ENCODE measurements at regions not wholly inside any gene's neighbourhood (a gene's known extent, or its start where the extent isn't known, plus 50 kb on each side); places are given as distances from the start of the nearest gene placed in this dataset.

DNA sequence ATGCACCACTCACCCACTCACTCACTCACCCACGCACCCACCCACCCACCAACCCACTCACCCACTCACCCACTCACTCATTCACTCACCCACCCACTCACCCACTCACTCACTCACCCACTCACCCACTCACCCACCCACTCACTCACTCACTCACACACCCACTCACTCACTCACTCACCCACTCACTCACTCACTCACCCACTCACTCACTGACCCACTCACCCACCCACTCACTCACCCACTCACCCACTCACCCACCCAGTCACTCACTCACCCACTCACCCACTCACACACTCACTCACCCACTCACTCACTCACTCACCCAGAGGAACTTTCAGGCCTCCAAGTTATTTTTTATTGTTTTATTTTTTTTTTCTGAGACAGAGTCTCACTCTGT is 93.1 kb upstream of the MKI67 start:
- Histone ChIP-seq H3K9me3 (ENCODE audit: control insufficient read depth in 4 of 4, low read length in 3 of 4) (no peaks in the 10 kb centered on the region), H3K27ac (ENCODE audit: low read depth in 1 of 2, low read length in 2 of 2) (no peak overlapping the region), H3K4me3 (ENCODE audit: low read depth in 1 of 3, low read length in 3 of 3) (no peak overlapping the region), H3K36me3 (ENCODE audit: control insufficient read depth in 4 of 4, insufficient read depth in 3 of 4, low read depth in 1 of 4, low read length in 3 of 4) (no peaks in the 10 kb centered on the region), H3K27me3 (ENCODE audit: control insufficient read depth in 4 of 4, insufficient read depth in 4 of 4, low read length in 3 of 4) (no peaks in the 10 kb centered on the region), H3K9ac (ENCODE audit: low read depth in 1 of 2, low read length in 2 of 2) (no peak overlapping the region), H3K4me1 (ENCODE audit: control insufficient read depth in 4 of 4, insufficient read depth in 4 of 4, low read length in 3 of 4) (no peaks in the 10 kb centered on the region)
- 92% methylated on average over 1 of the region's 1 CpG for WGBS
- TF ChIP-seq NR2F2 (IDR thresholded peaks at IDR 0.05) (no peak), JUND (IDR thresholded peaks at IDR 0.05) (no peak), TAF1 (conservative IDR thresholded peaks at IDR 0.05) (no peak), RAD21 (IDR thresholded peaks at IDR 0.05) (no peak), FOXA1 (IDR thresholded peaks at IDR 0.05) (no peak), GABPA (IDR thresholded peaks at IDR 0.05 in 1 of 2, conservative IDR thresholded peaks at IDR 0.05 in 1 of 2) (no peak), HNF4G (IDR thresholded peaks at IDR 0.05) (no peak), SP1 (IDR thresholded peaks at IDR 0.05) (no peak), EGR1 (IDR thresholded peaks at IDR 0.05; ENCODE audit: low read depth in 2 of 2) (no peak), HNF4A (conservative IDR thresholded peaks at IDR 0.05) (no peak), RXRA (IDR thresholded peaks at IDR 0.05) (no peak), YY1 (IDR thresholded peaks at IDR 0.05) (no peak), FOXA2 (IDR thresholded peaks at IDR 0.05) (no peak)
- TF ChIP-seq, protein P1, sequence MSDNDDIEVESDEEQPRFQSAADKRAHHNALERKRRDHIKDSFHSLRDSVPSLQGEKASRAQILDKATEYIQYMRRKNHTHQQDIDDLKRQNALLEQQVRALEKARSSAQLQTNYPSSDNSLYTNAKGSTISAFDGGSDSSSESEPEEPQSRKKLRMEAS (IDR thresholded peaks at IDR 0.05), result no peak
- TF ChIP-seq, protein P2, sequence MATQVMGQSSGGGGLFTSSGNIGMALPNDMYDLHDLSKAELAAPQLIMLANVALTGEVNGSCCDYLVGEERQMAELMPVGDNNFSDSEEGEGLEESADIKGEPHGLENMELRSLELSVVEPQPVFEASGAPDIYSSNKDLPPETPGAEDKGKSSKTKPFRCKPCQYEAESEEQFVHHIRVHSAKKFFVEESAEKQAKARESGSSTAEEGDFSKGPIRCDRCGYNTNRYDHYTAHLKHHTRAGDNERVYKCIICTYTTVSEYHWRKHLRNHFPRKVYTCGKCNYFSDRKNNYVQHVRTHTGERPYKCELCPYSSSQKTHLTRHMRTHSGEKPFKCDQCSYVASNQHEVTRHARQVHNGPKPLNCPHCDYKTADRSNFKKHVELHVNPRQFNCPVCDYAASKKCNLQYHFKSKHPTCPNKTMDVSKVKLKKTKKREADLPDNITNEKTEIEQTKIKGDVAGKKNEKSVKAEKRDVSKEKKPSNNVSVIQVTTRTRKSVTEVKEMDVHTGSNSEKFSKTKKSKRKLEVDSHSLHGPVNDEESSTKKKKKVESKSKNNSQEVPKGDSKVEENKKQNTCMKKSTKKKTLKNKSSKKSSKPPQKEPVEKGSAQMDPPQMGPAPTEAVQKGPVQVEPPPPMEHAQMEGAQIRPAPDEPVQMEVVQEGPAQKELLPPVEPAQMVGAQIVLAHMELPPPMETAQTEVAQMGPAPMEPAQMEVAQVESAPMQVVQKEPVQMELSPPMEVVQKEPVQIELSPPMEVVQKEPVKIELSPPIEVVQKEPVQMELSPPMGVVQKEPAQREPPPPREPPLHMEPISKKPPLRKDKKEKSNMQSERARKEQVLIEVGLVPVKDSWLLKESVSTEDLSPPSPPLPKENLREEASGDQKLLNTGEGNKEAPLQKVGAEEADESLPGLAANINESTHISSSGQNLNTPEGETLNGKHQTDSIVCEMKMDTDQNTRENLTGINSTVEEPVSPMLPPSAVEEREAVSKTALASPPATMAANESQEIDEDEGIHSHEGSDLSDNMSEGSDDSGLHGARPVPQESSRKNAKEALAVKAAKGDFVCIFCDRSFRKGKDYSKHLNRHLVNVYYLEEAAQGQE (IDR thresholded peaks at IDR 0.05), result no peak
- TF ChIP-seq, protein P3, sequence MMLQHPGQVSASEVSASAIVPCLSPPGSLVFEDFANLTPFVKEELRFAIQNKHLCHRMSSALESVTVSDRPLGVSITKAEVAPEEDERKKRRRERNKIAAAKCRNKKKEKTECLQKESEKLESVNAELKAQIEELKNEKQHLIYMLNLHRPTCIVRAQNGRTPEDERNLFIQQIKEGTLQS (IDR thresholded peaks at IDR 0.05), result no peak
- TF ChIP-seq, protein P4, sequence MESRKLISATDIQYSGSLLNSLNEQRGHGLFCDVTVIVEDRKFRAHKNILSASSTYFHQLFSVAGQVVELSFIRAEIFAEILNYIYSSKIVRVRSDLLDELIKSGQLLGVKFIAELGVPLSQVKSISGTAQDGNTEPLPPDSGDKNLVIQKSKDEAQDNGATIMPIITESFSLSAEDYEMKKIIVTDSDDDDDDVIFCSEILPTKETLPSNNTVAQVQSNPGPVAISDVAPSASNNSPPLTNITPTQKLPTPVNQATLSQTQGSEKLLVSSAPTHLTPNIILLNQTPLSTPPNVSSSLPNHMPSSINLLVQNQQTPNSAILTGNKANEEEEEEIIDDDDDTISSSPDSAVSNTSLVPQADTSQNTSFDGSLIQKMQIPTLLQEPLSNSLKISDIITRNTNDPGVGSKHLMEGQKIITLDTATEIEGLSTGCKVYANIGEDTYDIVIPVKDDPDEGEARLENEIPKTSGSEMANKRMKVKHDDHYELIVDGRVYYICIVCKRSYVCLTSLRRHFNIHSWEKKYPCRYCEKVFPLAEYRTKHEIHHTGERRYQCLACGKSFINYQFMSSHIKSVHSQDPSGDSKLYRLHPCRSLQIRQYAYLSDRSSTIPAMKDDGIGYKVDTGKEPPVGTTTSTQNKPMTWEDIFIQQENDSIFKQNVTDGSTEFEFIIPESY (IDR thresholded peaks at IDR 0.05), result no peak
- no peak for DNase-seq (ENCODE audit: low spot score)

DNA sequence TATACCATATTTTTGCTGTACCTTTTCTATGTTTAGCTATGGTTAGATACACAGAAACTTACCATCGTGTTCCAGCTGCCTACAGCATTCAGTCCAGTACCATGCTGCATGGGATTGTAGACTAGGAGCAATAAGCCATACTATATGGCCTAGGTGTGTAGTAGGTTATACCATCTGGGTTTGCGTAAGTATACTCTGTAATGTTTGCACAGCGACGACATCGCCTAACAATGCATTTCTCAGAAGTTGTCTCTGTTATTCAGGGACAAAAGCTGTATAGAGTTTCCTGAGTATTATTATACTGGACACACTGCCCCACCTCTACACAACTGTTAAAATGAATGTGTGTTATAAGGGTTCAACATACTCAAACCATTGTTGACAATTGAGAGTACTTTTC is 93.8 kb upstream of the MKI67 start:
- Histone ChIP-seq H3K27me3 (ENCODE audit: control insufficient read depth in 4 of 4, insufficient read depth in 4 of 4, low read length in 3 of 4) (no peaks in the 10 kb centered on the region), H3K4me1 (ENCODE audit: control insufficient read depth in 4 of 4, insufficient read depth in 4 of 4, low read length in 3 of 4) (no peaks in the 10 kb centered on the region), H3K4me3 (ENCODE audit: low read depth in 1 of 3, low read length in 3 of 3) (no peak overlapping the region), H3K36me3 (ENCODE audit: control insufficient read depth in 4 of 4, insufficient read depth in 3 of 4, low read depth in 1 of 4, low read length in 3 of 4) (no peaks in the 10 kb centered on the region), H3K27ac (ENCODE audit: low read depth in 1 of 2, low read length in 2 of 2) (no peak overlapping the region), H3K9ac (ENCODE audit: low read depth in 1 of 2, low read length in 2 of 2) (no peak overlapping the region), H3K9me3 (ENCODE audit: control insufficient read depth in 4 of 4, low read length in 3 of 4) (no peaks in the 10 kb centered on the region)
- 82% methylated on average over 5 of the region's 5 CpGs for WGBS
- DNase-seq (ENCODE audit: low spot score), result no peak
- TF ChIP-seq NR2F2 (IDR thresholded peaks at IDR 0.05) (no peak), GABPA (IDR thresholded peaks at IDR 0.05 in 1 of 2, conservative IDR thresholded peaks at IDR 0.05 in 1 of 2) (no peak), RXRA (IDR thresholded peaks at IDR 0.05) (no peak), EGR1 (IDR thresholded peaks at IDR 0.05; ENCODE audit: low read depth in 2 of 2) (no peak), YY1 (IDR thresholded peaks at IDR 0.05) (no peak), SP1 (IDR thresholded peaks at IDR 0.05) (no peak), RAD21 (IDR thresholded peaks at IDR 0.05) (no peak), HNF4A (conservative IDR thresholded peaks at IDR 0.05) (no peak), FOXA2 (IDR thresholded peaks at IDR 0.05) (no peak), TAF1 (conservative IDR thresholded peaks at IDR 0.05) (no peak)
- TF ChIP-seq, protein P3 (IDR thresholded peaks at IDR 0.05), result no peak
- TF ChIP-seq, protein P5, sequence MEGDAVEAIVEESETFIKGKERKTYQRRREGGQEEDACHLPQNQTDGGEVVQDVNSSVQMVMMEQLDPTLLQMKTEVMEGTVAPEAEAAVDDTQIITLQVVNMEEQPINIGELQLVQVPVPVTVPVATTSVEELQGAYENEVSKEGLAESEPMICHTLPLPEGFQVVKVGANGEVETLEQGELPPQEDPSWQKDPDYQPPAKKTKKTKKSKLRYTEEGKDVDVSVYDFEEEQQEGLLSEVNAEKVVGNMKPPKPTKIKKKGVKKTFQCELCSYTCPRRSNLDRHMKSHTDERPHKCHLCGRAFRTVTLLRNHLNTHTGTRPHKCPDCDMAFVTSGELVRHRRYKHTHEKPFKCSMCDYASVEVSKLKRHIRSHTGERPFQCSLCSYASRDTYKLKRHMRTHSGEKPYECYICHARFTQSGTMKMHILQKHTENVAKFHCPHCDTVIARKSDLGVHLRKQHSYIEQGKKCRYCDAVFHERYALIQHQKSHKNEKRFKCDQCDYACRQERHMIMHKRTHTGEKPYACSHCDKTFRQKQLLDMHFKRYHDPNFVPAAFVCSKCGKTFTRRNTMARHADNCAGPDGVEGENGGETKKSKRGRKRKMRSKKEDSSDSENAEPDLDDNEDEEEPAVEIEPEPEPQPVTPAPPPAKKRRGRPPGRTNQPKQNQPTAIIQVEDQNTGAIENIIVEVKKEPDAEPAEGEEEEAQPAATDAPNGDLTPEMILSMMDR (IDR thresholded peaks at IDR 0.05; ENCODE audit: low read depth, low read length, missing input control), result no peak
- TF ChIP-seq, protein P4 (IDR thresholded peaks at IDR 0.05), result no peak
- TF ChIP-seq, protein P2 (IDR thresholded peaks at IDR 0.05), result no peak

Data from liver (tissue), 8 donors.